SK-N-SH treated with all-trans-retinoic acid at 6 μM for 48 hours (cell line): ENCODE measurements at regions not wholly inside any gene's neighbourhood (a gene's known extent, or its start where the extent isn't known, plus 50 kb on each side); places are given as distances from the start of the nearest gene placed in this dataset.

Experiments used
- ARNTL ChIP-seq: fragments of 450-650 bp; formaldehyde crosslinking; IDR thresholded peaks from 2 replicates; pipeline ENCODE4 v1.5.0; 2020; ENCODE audit warnings: low read depth, mild to moderate bottlenecking, moderate library complexity, borderline replicate concordance
- BACH2 ChIP-seq: fragments of 250-450 bp; sonication (Bioruptor Pico); IDR thresholded peaks from 2 replicates; pipeline ENCODE4 v1.9.0; 2021; ENCODE audit warnings: mild to moderate bottlenecking, borderline replicate concordance
- ESRRG ChIP-seq: fragments of 250-450 bp; sonication (Bioruptor Pico); IDR thresholded peaks from 2 replicates; pipeline ENCODE4 v1.6.1; 2021; ENCODE audit warnings: mild to moderate bottlenecking
- GLIS3 ChIP-seq: fragments of 250-450 bp; sonication (Bioruptor Pico); IDR thresholded peaks from 2 replicates; pipeline ENCODE4 v1.5.0; 2020; ENCODE audit warnings: mild to moderate bottlenecking, moderate library complexity
- PATZ1 ChIP-seq: fragments of 250-450 bp; sonication (Bioruptor Pico); IDR thresholded peaks from 2 replicates; pipeline ENCODE4 v1.8.0; 2020; ENCODE audit warnings: mild to moderate bottlenecking, moderate library complexity, borderline replicate concordance
- POU6F1 ChIP-seq: fragments of 250-450 bp; sonication (Bioruptor Pico); IDR thresholded peaks from 2 replicates; pipeline ENCODE4 v1.8.0; 2021; ENCODE audit warnings: low read depth, mild to moderate bottlenecking, moderate library complexity, borderline replicate concordance
- PPARA ChIP-seq: fragments of 250-450 bp; sonication (Bioruptor Pico); IDR thresholded peaks from 2 replicates; pipeline ENCODE4 v1.5.0; 2020; ENCODE audit warnings: mild to moderate bottlenecking, borderline replicate concordance
- RARB ChIP-seq: fragments of 250-450 bp; sonication (Bioruptor Pico); IDR thresholded peaks from 2 replicates; pipeline ENCODE4 v1.8.0; 2021; ENCODE audit warnings: mild to moderate bottlenecking, moderate library complexity
- TSHZ2 ChIP-seq: fragments of 250-450 bp; sonication (Bioruptor Pico); IDR thresholded peaks from 2 replicates; pipeline ENCODE4 v1.5.0; 2020; ENCODE audit warnings: mild to moderate bottlenecking, moderate library complexity
- ZC3H10 ChIP-seq: fragments of 250-450 bp; sonication (Bioruptor Pico); IDR thresholded peaks from 2 replicates; pipeline ENCODE4 v1.5.1; 2021; ENCODE audit warnings: mild to moderate bottlenecking, moderate library complexity
- ZFP3 ChIP-seq: fragments of 250-450 bp; sonication (Bioruptor Pico); IDR thresholded peaks from 2 replicates; pipeline ENCODE4 v1.5.0; 2020; ENCODE audit warnings: mild to moderate bottlenecking, moderate library complexity
- ZFP30 ChIP-seq: fragments of 450-650 bp; formaldehyde crosslinking; IDR thresholded peaks from 2 replicates; pipeline ENCODE4 v1.5.0; 2022; ENCODE audit warnings: mild to moderate bottlenecking, moderate library complexity
- ZNF70 ChIP-seq: fragments of 450-650 bp; formaldehyde crosslinking; IDR thresholded peaks from 2 replicates; pipeline ENCODE4 v1.5.0; 2020; ENCODE audit warnings: mild to moderate bottlenecking, moderate library complexity

GRCh38 chr1:82806133-82806532 is 1005.4 kb downstream of the ADGRL2 start:
- no peak for TF ChIP-seq PATZ1
- TF ChIP-seq GLIS3 (CRISPR knock-in tag), result no peak
- TF ChIP-seq TSHZ2, result no peak
- no peak for TF ChIP-seq ZNF70 (CRISPR knock-in tag)
- TF ChIP-seq ZFP3 (CRISPR knock-in tag), result no peak
- TF ChIP-seq RARB, result no peak
- no peak for TF ChIP-seq ESRRG (CRISPR knock-in tag)
- TF ChIP-seq ZC3H10 (CRISPR knock-in tag), result no peak
- no peak for TF ChIP-seq PPARA (CRISPR knock-in tag)
- no peak for TF ChIP-seq BACH2 (CRISPR knock-in tag)
- TF ChIP-seq POU6F1 (CRISPR knock-in tag), result no peak
- no peak for TF ChIP-seq ARNTL (CRISPR knock-in tag)
- TF ChIP-seq ZFP30 (CRISPR knock-in tag), result no peak
